Mucosa of stomach (tissue), 1 donor: ENCODE measurements at regions not wholly inside any gene's neighbourhood (a gene's known extent, or its start where the extent isn't known, plus 50 kb on each side); places are given as distances from the start of the nearest gene placed in this dataset.

Experiments used
- H3K27me3 ChIP-seq: one replicate; pipeline ENCODE4 v1.7.0; 2013; ENCODE audit warnings: mild to moderate bottlenecking, low read length; ENCODE audit not compliant: control insufficient read depth, insufficient read depth
- H3K36me3 ChIP-seq: one replicate; pipeline ENCODE4 v1.7.0; 2013; ENCODE audit warnings: low read length; ENCODE audit not compliant: control insufficient read depth, insufficient read depth
- H3K4me1 ChIP-seq: one replicate; pipeline ENCODE4 v1.7.0; 2013; ENCODE audit warnings: mild to moderate bottlenecking, low read length; ENCODE audit not compliant: control insufficient read depth, insufficient read depth
- H3K4me3 ChIP-seq: one replicate; pipeline ENCODE4 v1.7.0; 2013; ENCODE audit warnings: low read length
- H3K9ac ChIP-seq: one replicate; pipeline ENCODE4 v1.7.0; 2013; ENCODE audit warnings: mild to moderate bottlenecking, low read length, moderate library complexity
- H3K9me3 ChIP-seq: one replicate; pipeline ENCODE4 v1.7.0; 2013; ENCODE audit warnings: mild to moderate bottlenecking, low read length, moderate library complexity; ENCODE audit not compliant: control insufficient read depth
- donor health status: Pancreatic carcinoma.

GRCh38 chr4:188197566-188197965 is 58.3 kb downstream of the TRIML1 start:
- Histone ChIP-seq H3K27me3 (no peaks in the 10 kb centered on the region), H3K9ac (no peak overlapping the region), H3K36me3 (no peaks in the 10 kb centered on the region), H3K4me3 (no peak overlapping the region), H3K9me3 (no peaks in the 10 kb centered on the region), H3K4me1 (no peaks in the 10 kb centered on the region)

- Histone ChIP-seq H3K36me3 (no peaks in the 10 kb centered on the region), H3K27me3 (no peaks in the 10 kb centered on the region), H3K4me3 (no peak overlapping the region), H3K4me1 (no peaks in the 10 kb centered on the region), H3K9ac (no peak overlapping the region), H3K9me3 (no peaks in the 10 kb centered on the region)
These were observed 59.9 kb downstream of the TRIML1 start for GRCh38 chr4:188198982-188199792.

GRCh38 chr4:188201851-188202250 is 62.6 kb downstream of the TRIML1 start:
- no peak overlapping the region for H3K4me3 ChIP-seq
- no peak overlapping the region for H3K9ac ChIP-seq
- H3K36me3 ChIP-seq, result no peaks in the 10 kb centered on the region
- no peaks in the 10 kb centered on the region for H3K27me3 ChIP-seq
- H3K9me3 ChIP-seq, result no peaks in the 10 kb centered on the region
- H3K4me1 ChIP-seq, result no peaks in the 10 kb centered on the region

GRCh38 chr4:188206783-188207182 is 67.5 kb downstream of the TRIML1 start:
- H3K9me3 ChIP-seq, result no peaks in the 10 kb centered on the region

GRCh38 chr4:188214861-188215260 is 75.6 kb downstream of the TRIML1 start:
- Histone ChIP-seq H3K36me3 (no peaks in the 10 kb centered on the region), H3K4me1 (no peaks in the 10 kb centered on the region), H3K27me3 (no peaks in the 10 kb centered on the region), H3K9ac (no peak overlapping the region), H3K4me3 (no peak overlapping the region), H3K9me3 (no peaks in the 10 kb centered on the region)

More at GRCh38 chr4:188206783-188207182, 67.5 kb downstream of the TRIML1 start:
- H3K9ac ChIP-seq, result no peak overlapping the region
- no peaks in the 10 kb centered on the region for H3K27me3 ChIP-seq
- no peaks in the 10 kb centered on the region for H3K4me1 ChIP-seq
- H3K4me3 ChIP-seq, result no peak overlapping the region
- no peaks in the 10 kb centered on the region for H3K36me3 ChIP-seq

- Histone ChIP-seq H3K9me3 (no peaks in the 10 kb centered on the region), H3K27me3 (no peaks in the 10 kb centered on the region), H3K4me1 (no peaks in the 10 kb centered on the region), H3K9ac (no peak overlapping the region), H3K4me3 (no peak overlapping the region), H3K36me3 (no peaks in the 10 kb centered on the region)
These were observed 79.2 kb downstream of the TRIML1 start for GRCh38 chr4:188218392-188218791.

GRCh38 chr4:188220006-188220405 is 80.8 kb downstream of the TRIML1 start:
- Histone ChIP-seq H3K36me3 (no peaks in the 10 kb centered on the region), H3K27me3 (no peaks in the 10 kb centered on the region), H3K9me3 (no peaks in the 10 kb centered on the region), H3K4me3 (no peak overlapping the region), H3K4me1 (no peaks in the 10 kb centered on the region), H3K9ac (no peak overlapping the region)

GRCh38 chr4:188221090-188221489 is 81.8 kb downstream of the TRIML1 start:
- Histone ChIP-seq H3K9ac (no peak overlapping the region), H3K4me3 (no peak overlapping the region), H3K9me3 (no peaks in the 10 kb centered on the region), H3K4me1 (no peaks in the 10 kb centered on the region), H3K36me3 (no peaks in the 10 kb centered on the region), H3K27me3 (no peaks in the 10 kb centered on the region)

GRCh38 chr4:188228279-188228678 is 89.0 kb downstream of the TRIML1 start:
- no peak overlapping the region for H3K4me3 ChIP-seq
- no peaks in the 10 kb centered on the region for H3K36me3 ChIP-seq
- no peak overlapping the region for H3K9ac ChIP-seq
- no peaks in the 10 kb centered on the region for H3K27me3 ChIP-seq
- H3K4me1 ChIP-seq, result no peaks in the 10 kb centered on the region
- no peaks in the 10 kb centered on the region for H3K9me3 ChIP-seq

GRCh38 chr4:188232428-188232827 is 93.2 kb downstream of the TRIML1 start:
- Histone ChIP-seq H3K36me3 (no peaks in the 10 kb centered on the region), H3K9me3 (no peaks in the 10 kb centered on the region), H3K4me1 (no peaks in the 10 kb centered on the region), H3K4me3 (no peak overlapping the region), H3K9ac (no peak overlapping the region), H3K27me3 (no peaks in the 10 kb centered on the region)

GRCh38 chr4:188242041-188242440 is 102.8 kb downstream of the TRIML1 start:
- no peak overlapping the region for H3K9ac ChIP-seq
- no peaks in the 10 kb centered on the region for H3K27me3 ChIP-seq
- H3K4me1 ChIP-seq, result no peaks in the 10 kb centered on the region
- H3K4me3 ChIP-seq, result no peak overlapping the region
- H3K9me3 ChIP-seq, result no peaks in the 10 kb centered on the region
- no peaks in the 10 kb centered on the region for H3K36me3 ChIP-seq

- no peak overlapping the region for H3K9ac ChIP-seq
- no peaks in the 10 kb centered on the region for H3K36me3 ChIP-seq
- H3K4me3 ChIP-seq, result no peak overlapping the region
- H3K9me3 ChIP-seq, result no peaks in the 10 kb centered on the region
- H3K4me1 ChIP-seq, result no peaks in the 10 kb centered on the region
- no peaks in the 10 kb centered on the region for H3K27me3 ChIP-seq
These were observed 106.4 kb downstream of the TRIML1 start for GRCh38 chr4:188245651-188246050.

- no peak overlapping the region for H3K4me3 ChIP-seq
- no peaks in the 10 kb centered on the region for H3K36me3 ChIP-seq
- no peaks in the 10 kb centered on the region for H3K4me1 ChIP-seq
- no peaks in the 10 kb centered on the region for H3K27me3 ChIP-seq
- no peak overlapping the region for H3K9ac ChIP-seq
- H3K9me3 ChIP-seq, result no peaks in the 10 kb centered on the region
These were observed 107.2 kb downstream of the TRIML1 start for GRCh38 chr4:188246488-188246887.
